HG03571 (cell line): ENCODE measurements at regions not wholly inside any gene's neighbourhood (a gene's known extent, or its start where the extent isn't known, plus 50 kb on each side); places are given as distances from the start of the nearest gene placed in this dataset.

ENCODE experiments used
- ATAC-seq: cut with Tn5 transposase; IDR thresholded peaks from one replicate; pipeline ENCODE4 v1.9.1; 2021; ENCODE audit not compliant: unreplicated experiment

DNA sequence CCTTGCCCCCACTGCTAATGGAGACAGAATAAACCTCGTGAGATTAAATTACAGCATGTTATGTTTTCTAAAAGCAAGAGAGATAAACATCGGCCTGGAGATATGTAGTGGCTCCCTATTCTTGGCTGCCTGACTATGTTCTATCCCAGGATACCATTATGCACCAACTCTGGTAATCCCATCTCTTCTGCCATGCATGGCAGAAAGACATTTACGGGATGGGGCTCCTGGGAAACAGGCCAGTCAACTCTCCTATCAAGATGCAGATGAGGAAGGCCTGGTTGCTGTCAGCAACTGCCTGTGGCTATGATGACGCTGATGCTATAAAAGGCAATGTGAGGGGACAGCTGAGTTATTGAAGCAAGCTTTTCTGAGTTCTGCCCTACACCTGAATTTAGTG, 166.2 kb upstream of the VCX3A start:
- no peak for ATAC-seq

DNA sequence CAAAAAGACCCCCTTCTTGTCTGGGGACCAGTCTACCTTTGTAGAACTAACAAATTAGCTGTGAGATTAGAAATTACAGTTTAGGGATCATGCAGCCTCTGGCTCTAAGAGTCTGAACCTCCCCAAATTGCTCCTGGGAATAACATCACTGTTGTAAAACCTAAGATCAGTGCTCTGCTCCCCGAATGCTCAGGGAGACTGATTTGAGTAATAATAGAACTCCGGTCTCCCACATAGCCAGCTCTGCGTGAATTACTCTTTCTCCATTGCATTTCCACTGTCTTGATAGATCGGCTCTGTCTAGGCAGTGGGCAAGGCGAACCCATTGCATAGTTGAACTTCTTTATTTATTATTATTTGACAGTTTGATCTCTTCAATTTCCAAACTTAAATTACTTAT, 160.8 kb upstream of the VCX3A start:
- ATAC-seq: no peak

DNA sequence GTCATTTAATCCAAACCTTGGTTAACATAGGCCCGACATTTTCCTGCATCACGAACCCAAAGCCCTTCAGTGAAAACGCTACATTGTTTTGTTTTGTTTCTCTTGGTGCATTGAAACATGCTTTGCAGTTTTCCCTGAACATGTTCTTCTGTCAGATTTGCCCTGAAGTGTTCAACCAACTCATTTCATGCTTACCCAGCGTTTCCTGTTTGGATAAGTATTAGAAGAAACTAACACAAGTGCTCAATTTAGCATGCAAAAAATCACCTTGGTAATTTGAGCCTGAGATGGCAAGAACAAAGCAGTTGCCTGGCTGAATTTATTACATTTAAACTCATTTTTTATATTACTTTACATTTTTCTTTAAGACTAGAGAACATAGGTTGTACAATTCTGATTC, 160.1 kb upstream of the VCX3A start:
- no peak for ATAC-seq

DNA sequence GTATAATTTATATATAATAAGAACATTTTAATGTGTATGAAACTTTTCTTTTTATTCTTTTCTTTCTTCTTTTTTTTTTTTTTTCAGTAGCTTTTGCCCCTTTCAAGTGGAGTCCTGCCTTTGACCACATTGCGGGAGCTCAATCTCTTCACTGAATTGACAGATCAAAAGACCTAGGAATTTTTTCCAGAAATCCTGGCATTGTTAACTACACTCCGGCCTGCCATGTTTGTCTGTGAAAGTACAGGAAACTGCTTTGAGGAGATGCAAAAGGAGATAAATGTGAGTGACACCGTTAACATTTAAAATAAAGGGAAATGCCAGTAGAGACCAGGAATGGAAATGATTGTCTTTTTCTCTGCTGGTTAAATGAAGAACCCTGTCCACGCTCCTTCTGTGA, 159.3 kb upstream of the VCX3A start:
- ATAC-seq: no peak

DNA sequence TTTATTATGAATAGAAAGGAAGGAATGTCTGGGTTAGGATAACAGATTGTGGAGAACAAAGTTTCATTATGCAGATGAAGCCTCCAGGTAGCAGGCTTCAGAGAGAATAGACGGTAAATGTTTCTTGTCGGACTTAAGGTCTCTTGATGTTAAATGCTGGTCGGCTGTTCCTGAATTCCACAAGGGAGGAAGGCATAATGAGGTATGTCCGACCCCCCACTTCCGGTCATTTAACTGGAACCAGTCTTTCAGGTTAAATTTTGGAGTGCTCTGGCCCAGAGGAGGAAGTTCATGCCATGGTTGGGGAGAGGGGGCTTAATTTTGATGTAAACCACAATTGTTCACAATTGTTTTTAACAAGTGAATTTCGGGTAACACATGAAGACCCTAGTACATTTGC, 158.1 kb upstream of the VCX3A start:
- no peak for ATAC-seq

DNA sequence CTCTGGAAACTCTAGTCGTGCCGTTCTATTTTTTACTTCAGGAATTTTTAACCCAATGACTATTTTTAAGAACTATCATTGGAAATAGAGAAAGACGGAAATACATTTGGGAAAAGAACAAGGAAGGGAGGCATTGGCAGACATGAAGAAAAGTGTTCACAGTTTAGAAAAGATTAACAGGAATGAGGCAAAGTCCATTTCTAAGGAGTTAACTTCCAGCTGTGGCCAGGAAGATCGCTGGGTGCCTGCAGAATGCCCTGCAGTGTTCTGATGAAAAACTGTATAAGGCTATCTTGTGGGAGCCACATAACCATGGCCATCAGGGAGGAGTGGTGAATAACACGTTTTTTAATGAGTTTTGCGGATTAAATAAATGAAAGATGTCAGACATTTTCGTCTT, 150.6 kb upstream of the VCX3A start:
- ATAC-seq: no peak

DNA sequence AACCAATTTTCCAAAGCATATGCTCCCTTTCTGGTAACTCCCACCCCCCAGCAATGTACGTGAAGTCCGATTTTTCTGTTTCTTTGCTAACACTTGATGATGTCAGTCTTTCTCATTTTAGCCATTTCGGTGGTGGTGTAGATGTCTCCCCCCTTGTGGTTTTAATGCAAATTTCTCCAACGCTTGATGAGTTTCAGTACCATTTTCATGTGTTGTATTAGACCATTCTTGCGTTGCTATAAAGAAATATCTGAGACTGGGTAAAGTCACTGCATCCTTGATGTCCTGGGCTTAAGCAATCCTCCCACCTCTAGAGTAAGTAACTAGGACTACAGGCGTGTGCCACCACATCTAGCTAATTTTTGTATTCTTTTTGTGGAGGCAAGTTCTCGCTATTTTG, 148.4 kb upstream of the VCX3A start:
- ATAC-seq: no peak

DNA sequence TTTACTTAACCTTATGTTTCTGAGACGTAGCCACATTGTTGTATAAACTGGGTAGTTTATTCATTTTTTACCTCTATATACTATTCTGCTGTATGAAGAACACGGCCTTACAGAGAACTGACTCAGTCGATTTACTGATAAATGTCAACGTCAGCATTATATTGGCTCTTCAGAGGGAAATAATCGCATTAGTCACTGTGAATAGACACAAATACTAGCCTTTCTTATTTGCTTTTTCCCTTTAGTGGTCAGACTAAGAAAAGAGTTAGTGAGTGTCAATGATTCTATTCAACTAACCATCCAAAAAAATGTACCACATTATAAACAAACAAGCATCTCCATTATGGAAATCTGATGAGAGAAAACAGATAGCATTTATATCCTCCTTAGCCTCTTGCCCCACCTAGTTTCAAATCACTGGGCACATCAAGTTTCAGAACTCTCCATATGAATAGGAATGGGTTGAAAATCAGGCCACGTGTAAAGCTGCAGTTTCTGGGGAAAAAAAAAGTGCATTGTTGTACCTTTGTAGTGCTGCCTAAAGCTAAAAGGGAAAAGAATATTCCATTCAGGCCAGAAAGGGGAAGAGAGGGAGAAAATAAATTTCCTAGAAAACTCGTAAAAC, 146.7 kb upstream of the VCX3A start:
- ATAC-seq: no peak

DNA sequence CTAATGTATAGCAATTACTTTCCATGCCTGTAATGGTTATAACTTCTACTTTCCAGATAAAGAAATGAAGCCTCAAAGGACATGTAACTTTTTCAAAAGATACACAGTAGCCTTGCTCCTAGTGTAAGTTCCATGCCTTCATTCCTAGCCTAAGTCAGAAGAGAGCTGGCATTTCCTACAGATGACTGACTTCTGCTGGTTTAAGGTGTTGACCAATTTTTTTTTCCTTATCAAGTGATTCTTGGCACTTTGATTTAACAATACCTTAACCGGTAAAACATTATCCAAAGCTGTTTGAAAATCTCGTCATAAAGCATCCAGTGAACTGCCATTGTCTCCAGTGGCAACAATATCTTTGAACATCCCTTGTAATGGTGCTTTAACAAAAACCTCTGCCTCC, 145.1 kb upstream of the VCX3A start:
- ATAC-seq: no peak

DNA sequence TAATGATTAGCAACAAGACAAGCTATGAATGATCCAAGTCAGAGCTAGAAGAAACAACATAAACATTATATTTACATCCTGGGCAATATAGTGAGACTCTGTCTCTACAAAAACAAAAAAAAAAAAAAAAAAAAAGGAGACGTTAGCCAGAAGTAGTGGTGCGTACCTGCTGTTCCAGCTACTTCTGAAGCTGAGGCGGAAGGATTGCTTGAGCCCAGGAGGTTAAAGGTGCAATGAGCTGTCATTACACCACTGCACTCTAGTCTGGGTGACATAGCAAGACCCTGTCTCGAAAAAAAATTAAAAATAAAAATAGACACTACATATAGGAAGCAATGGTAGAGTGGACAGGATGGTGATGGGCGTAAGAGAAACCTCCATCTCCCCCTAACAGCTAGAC, 144.6 kb upstream of the VCX3A start:
- ATAC-seq: no peak

DNA sequence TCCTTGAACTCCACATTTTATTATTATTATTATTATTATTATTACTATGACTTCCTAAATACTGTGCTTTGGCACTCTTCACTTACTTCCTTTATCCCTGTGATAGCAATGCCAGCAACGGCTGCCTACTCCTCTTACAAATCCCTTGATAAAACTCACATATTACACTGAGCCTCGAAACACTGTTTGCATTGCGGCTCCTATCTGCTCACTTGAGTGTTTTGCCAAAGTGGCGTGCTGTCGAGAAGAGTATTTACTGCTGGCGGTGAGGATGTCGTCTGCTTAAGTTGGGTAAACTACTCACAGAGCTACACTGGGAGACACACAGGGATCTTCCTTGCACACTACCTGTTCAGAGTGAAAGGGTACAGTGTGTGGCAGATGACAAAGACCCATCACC, 143.4 kb upstream of the VCX3A start:
- ATAC-seq: no peak

DNA sequence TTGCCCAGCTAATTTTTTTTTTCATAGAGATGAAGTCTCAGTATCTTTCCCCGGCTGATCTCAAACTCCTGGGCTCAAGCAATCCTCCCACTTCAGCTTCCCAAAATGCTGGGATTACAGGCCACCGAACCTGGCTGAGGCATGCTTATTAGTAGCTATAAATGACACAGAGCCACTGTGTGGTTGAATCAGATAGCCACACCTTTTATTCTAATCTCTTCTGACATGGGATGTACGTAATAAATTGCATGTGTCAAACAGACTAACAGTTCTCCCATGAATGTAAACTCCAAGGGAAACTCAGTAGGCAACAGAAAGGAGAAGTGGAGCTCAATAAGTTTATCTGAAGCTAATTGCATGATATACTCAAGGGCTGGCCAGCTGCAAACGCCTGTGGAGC, 139.8 kb upstream of the VCX3A start:
- ATAC-seq: no peak

DNA sequence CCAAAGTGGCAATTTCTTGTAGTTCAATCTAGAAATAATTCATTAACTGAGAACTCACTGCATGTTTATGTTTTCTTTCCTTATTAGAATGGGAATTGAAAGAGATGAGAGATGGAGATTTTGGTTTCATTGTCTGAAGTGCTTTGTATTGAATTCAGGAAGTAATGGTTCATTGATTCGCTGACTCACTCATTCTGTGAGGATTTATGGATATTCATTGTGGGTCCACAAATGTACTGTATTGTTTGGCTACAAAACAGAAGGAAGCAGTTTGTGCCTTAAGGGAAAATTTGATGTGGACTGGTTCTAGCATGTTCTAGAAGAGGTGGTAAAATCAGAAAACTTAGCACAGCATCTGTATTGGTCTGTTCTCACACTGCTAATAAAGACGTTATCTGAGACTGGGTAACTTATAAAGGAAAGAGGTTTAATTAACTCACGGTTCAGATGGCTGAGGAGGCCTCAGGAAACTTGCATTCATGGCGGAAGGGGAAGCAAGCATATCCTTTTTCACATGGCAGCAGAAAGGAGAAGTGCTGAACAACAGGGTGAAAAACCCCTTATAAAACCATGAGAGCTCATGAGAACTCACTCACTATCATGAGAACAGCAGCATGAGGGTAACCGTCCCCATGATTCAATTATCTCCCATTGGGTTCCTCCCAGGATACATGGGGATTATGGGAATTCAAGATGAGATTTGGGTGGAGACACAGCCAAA, 132.3 kb upstream of the VCX3A start:
- ATAC-seq: no peak

DNA sequence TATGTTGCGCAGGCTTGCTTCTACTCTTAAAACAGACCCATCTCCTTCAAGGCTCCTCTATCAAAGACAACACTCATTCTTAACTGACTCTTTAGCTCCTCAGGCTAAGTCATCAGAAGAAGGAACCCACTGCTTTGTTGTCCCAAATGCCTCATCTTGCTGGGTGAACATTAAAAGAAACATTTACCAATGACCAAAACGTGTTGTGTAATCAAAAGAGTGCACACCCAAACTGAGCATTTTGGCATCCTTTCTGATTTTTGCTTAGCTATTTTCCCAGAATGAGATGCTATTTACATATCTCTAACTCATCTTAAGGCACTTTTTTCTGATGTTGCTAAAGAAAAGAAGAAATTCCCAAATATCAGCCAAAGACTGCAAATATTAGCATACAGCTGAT, 131.7 kb upstream of the VCX3A start:
- ATAC-seq: no peak

DNA sequence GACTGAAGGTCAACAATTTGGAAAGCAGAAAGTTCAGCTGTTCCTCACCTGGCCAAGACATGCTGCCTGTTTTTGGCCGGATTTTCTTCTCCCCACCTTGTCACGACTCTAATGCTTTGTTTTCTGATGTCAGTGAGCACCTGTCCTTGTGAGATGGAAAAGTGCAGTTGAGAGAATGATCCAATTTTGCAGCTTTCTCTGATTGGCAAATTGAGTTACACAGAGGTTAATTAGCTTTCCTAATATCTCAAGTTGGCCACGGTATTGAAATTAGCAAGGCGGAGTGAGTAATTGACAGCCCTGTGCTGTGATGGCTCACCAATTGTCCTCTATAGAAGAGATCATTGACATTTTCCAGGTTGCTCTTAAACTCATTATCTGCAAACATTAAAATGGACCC, 126.8 kb upstream of the VCX3A start:
- ATAC-seq: no peak

DNA sequence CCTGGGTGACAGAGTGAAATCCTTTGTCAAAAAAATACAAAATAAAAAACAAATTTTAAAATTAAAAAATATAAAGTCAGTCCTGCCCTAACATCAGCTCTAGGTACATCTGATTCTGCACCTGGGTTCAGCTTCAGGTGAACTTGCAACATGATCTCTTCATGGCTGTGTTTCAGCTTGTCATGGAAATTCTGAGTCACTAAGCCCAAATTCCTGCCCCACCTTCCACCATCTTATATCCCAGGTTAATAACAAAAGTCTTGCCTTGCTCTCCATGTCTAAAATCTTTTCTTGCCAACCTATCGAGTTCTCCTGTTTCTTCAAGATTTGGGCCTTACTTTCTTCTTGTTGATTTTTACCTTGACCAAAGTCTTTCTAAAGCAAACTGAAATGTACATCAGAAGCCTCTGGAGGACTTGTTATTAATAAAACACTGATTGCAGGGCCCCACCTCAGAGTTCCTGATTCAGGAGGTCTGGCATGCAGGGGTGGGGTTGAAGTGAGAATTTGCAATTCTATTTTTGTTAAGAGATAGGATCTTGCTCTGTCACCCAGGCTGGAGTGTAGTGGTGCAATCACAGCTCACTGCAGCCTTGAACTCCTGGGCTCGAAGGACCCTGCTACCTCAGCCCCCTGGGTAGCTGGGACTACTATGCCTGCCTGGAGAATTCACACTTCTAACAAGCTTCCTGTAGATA, 125.8 kb upstream of the VCX3A start:
- ATAC-seq: no peak

DNA sequence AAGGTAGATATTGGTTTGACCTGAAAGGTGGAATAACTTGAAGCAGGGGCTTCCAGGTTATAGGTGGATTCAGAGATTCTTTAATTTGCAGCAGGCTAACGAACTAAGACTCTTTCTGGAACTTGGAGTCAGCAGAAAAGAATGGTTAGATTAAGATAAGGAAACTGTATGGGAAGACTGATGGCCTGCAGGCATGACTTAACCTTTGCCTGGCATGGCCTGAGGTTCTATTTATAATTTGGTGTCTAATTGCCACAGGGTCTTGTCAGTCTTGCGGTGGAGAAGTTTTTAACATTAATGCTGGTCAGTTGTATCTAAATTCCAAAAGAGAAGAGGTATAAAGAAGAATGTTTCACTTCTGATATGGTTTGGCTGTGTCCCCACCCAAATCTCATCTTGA, 110.3 kb upstream of the VCX3A start:
- no peak for ATAC-seq

DNA sequence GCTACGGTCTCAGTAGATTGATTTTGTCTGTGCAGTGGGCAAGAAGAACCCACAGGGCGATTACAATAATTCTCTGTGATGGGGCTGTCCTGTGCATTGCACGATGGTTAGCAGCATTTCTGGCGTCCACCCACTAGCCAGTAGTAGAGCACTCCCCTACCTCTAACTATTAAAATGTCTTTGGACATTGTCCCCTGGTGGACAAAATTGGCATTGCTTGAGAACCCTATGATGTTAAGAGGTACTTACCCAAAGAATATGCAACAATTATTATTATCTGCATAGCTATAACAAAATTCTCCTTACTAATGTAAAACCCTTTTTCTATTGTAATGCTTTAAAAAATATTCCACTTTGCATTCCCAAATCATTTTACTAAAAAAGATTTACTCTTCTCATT, 109.5 kb upstream of the VCX3A start:
- ATAC-seq: no peak

DNA sequence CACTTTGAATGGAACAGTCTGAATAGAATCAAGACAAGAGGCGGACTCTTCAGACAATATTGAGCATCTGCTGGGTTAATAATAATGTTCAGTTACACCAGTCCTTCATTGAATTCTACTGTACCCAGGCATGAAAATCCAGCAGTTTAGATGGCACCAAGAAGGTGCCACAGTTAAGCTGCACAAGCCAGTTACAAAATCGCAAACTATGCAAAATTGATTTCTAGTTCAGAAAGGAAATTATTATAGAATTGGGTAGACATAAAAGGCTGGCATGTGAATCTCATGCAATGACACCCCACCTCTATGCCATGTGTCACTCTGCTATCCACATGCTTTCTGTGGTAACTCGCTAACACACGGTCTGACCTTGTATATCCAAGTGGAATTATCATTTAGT, 105.8 kb upstream of the VCX3A start:
- no peak for ATAC-seq

DNA sequence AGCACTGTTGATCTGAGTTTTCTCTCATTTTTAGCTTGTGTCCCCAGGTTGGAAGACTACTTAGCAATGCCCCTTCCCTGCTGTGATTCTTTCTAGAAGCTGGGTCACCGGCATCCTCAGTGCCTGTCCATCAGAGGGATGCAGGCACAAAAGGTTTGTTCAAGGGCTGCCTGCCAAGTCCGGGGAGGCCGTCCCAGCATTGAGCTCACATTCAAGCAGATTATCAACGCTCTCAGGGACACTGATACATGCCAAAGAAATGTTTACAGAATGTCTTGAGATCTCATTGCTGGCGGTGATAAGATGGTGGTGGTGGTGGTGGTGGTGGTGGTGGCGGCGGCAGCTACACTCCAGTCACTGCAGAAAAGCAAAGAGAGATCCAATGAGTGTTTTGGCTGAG, 79.6 kb upstream of the VCX3A start:
- ATAC-seq: no peak

DNA sequence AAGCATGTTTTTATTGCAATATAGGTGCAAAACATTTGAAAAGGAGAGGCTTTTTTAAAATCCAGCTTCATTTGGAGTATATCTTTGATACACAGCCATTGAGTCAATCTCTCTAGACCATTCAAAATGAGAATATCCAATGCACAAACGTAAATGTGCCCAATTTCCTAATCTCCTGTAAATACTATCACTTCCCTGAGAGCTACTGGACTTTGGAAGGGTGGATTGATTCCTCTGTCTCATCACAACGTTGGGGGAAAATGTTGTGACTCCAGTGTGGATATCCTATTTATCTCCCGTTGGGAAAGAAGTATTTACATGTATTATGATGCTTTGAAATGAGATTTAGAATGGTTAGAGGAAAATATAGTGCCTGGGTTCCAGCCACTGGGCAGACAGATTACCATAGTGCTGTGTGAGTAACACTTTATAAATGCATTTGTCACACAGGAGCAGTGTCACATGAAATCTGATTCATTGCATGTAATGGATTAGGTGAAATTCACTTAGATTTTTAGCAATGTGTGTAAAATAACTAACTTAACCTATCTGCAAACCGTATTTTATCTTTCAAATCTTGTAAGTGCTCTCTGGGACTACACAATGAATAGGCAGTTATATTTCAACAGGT, 64.4 kb upstream of the VCX3A start:
- ATAC-seq: no peak
